ENCODE measurements at regions not wholly inside any gene's neighbourhood (a gene's known extent, or its start where the extent isn't known, plus 50 kb on each side); places are given as distances from the start of the nearest gene placed in this dataset.
A peak's percentile ranks its signal among the peaks of the same experiment; 100 is the strongest.

DNA sequence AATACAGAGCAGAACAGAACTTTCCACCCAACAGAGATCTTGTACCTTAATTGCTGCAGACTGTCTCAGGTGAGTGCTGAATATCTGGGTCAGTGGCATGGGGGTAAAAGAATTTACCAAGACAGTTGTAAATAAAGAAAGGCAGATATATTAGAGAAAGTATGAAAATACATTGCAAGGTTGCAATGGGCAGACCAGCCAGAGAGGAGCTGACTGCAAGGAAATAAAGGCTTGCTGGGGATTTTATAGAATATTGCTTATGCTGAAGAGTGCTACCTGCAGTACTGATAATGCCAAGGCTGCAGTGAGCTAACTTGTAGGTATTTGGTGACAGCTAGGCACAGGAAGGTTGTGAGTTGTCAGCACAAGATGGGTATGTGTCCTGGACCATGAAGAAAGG is 171.0 kb upstream of the TRIM24 start:
- Histone ChIP-seq H3K36me3 (ENCODE audit: insufficient read depth, low read length) (no peaks in the 10 kb centered on the region), H2AFZ (ENCODE audit: low read depth, low read length) (no peak overlapping the region), H3K27ac (ENCODE audit: low read depth, low read length) (no peak overlapping the region), H3K79me2 (ENCODE audit: insufficient read depth, low read length) (no peaks in the 10 kb centered on the region), H3K4me2 (ENCODE audit: low read length) (no peak overlapping the region), H3K4me3 (ENCODE audit: insufficient read depth, low read depth, low read length) (no peak overlapping the region), H3K27me3 (ENCODE audit: insufficient read depth, low read length) (no peaks in the 10 kb centered on the region), H3K9me3 (ENCODE audit: insufficient read depth, low read depth, low read length) (peaks cover 3% of the 10 kb centered on the region), H3K9ac (ENCODE audit: low read length) (no peak overlapping the region), H3K4me1 (ENCODE audit: insufficient read depth, low read length) (no peaks in the 10 kb centered on the region), H4K20me1 (ENCODE audit: insufficient read depth, low read length) (no peaks in the 10 kb centered on the region)
- no peak overlapping the region for H3K27ac Mint-ChIP-seq (ENCODE audit: unreplicated experiment)
- H3K9me3 Mint-ChIP-seq (ENCODE audit: unreplicated experiment): peaks cover 19% of the 10 kb centered on the region
- TF ChIP-seq, protein P1, sequence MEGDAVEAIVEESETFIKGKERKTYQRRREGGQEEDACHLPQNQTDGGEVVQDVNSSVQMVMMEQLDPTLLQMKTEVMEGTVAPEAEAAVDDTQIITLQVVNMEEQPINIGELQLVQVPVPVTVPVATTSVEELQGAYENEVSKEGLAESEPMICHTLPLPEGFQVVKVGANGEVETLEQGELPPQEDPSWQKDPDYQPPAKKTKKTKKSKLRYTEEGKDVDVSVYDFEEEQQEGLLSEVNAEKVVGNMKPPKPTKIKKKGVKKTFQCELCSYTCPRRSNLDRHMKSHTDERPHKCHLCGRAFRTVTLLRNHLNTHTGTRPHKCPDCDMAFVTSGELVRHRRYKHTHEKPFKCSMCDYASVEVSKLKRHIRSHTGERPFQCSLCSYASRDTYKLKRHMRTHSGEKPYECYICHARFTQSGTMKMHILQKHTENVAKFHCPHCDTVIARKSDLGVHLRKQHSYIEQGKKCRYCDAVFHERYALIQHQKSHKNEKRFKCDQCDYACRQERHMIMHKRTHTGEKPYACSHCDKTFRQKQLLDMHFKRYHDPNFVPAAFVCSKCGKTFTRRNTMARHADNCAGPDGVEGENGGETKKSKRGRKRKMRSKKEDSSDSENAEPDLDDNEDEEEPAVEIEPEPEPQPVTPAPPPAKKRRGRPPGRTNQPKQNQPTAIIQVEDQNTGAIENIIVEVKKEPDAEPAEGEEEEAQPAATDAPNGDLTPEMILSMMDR (IDR thresholded peaks at IDR 0.05; ENCODE audit: insufficient read depth, low read depth, low read length): no peak
- TF ChIP-seq EZH2 (IDR thresholded peaks at IDR 0.05; ENCODE audit: insufficient read depth, low read length): no peak
- no peaks in the 10 kb centered on the region for H3K4me1 Mint-ChIP-seq (ENCODE audit: low read depth, unreplicated experiment)
- H3K4me3 Mint-ChIP-seq (ENCODE audit: unreplicated experiment): no peak overlapping the region
- FAIRE-seq (no peak), DNase-seq (ENCODE audit: low read depth) (no peak)
- no peaks in the 10 kb centered on the region for H3K36me3 Mint-ChIP-seq (ENCODE audit: low read depth, unreplicated experiment)
- peaks cover 2% of the 10 kb centered on the region for H3K27me3 Mint-ChIP-seq (ENCODE audit: low read depth, unreplicated experiment)

DNA sequence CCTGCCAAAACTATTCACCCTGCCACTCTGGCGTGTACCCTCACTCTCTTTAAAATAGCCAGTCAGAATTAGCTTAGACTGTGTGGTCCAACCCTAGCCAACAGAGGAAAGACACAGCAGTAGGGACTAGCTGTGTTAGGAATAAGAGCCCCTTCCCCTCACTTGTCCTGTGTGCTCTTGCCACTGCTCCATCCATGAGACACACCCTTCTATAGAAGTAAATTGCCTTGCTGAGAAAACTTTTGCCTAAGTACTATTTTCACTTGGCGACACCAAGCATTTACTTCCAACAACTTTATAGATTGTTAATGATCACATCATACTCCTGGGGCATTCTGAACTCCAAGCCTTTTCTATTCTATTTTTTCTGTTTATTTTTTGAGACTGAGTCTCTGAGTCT is 170.2 kb upstream of the TRIM24 start:
- peaks cover 19% of the 10 kb centered on the region for H3K9me3 Mint-ChIP-seq (ENCODE audit: unreplicated experiment)
- H3K4me1 ChIP-seq (ENCODE audit: insufficient read depth, low read length): no peaks in the 10 kb centered on the region
- H3K4me1 Mint-ChIP-seq (ENCODE audit: low read depth, unreplicated experiment): peaks cover 2% of the 10 kb centered on the region
- no peak overlapping the region for H3K27ac ChIP-seq (ENCODE audit: low read depth, low read length)
- DNase-seq (ENCODE audit: low read depth): no peak
- peaks cover 2% of the 10 kb centered on the region for H3K27me3 Mint-ChIP-seq (ENCODE audit: low read depth, unreplicated experiment)
- no peak for FAIRE-seq
- H3K4me3 ChIP-seq (ENCODE audit: insufficient read depth, low read depth, low read length): no peak overlapping the region
- no peak overlapping the region for H3K27ac Mint-ChIP-seq (ENCODE audit: unreplicated experiment)
- H3K27me3 ChIP-seq (ENCODE audit: insufficient read depth, low read length): no peaks in the 10 kb centered on the region
- H3K36me3 ChIP-seq (ENCODE audit: insufficient read depth, low read length): no peaks in the 10 kb centered on the region
- no peak overlapping the region for H2AFZ ChIP-seq (ENCODE audit: low read depth, low read length)
- H4K20me1 ChIP-seq (ENCODE audit: insufficient read depth, low read length): no peaks in the 10 kb centered on the region
- H3K9ac ChIP-seq (ENCODE audit: low read length): no peak overlapping the region
- no peak overlapping the region for H3K4me3 Mint-ChIP-seq (ENCODE audit: unreplicated experiment)
- no peaks in the 10 kb centered on the region for H3K36me3 Mint-ChIP-seq (ENCODE audit: low read depth, unreplicated experiment)
- TF ChIP-seq, protein P1 (IDR thresholded peaks at IDR 0.05; ENCODE audit: insufficient read depth, low read depth, low read length): no peak
- no peak for TF ChIP-seq EZH2 (IDR thresholded peaks at IDR 0.05; ENCODE audit: insufficient read depth, low read length)
- H3K79me2 ChIP-seq (ENCODE audit: insufficient read depth, low read length): no peaks in the 10 kb centered on the region
- H3K4me2 ChIP-seq (ENCODE audit: low read length): no peak overlapping the region
- H3K9me3 ChIP-seq (ENCODE audit: insufficient read depth, low read depth, low read length): peaks cover 3% of the 10 kb centered on the region

DNA sequence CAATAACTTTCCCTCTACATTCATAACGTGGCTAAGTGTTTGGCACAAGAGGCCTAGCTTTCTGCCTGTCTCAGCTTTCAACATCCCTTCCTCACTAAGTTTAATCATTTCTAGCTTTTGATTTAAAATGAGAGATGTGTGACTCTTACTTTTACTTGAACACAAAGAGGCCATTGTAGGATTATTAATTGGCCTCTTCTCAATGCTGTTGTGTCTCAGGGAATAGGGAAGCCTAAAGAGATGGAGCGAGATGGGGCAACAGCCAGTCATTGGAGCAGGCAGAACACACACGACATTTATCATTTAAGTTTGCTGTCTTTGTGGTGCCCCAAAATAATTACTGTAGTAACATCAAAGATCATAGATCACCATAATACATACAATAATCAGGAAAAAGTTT is 167.1 kb upstream of the TRIM24 start:
- Histone ChIP-seq H3K36me3 (ENCODE audit: insufficient read depth, low read length) (no peaks in the 10 kb centered on the region), H3K79me2 (ENCODE audit: insufficient read depth, low read length) (no peaks in the 10 kb centered on the region), H3K9ac (ENCODE audit: low read length) (no peak overlapping the region), H3K27ac (ENCODE audit: low read depth, low read length) (no peak overlapping the region), H3K4me3 (ENCODE audit: insufficient read depth, low read depth, low read length) (no peak overlapping the region), H3K4me2 (ENCODE audit: low read length) (no peak overlapping the region), H3K4me1 (ENCODE audit: insufficient read depth, low read length) (no peaks in the 10 kb centered on the region), H2AFZ (ENCODE audit: low read depth, low read length) (no peak overlapping the region), H3K27me3 (ENCODE audit: insufficient read depth, low read length) (no peaks in the 10 kb centered on the region), H4K20me1 (ENCODE audit: insufficient read depth, low read length) (no peaks in the 10 kb centered on the region), H3K9me3 (ENCODE audit: insufficient read depth, low read depth, low read length) (peaks cover 3% of the 10 kb centered on the region)
- Mint-ChIP-seq H3K4me1 (ENCODE audit: low read depth, unreplicated experiment) (peaks cover 2% of the 10 kb centered on the region), H3K4me3 (ENCODE audit: unreplicated experiment) (no peak overlapping the region), H3K27me3 (ENCODE audit: low read depth, unreplicated experiment) (peaks cover 2% of the 10 kb centered on the region), H3K36me3 (ENCODE audit: low read depth, unreplicated experiment) (no peaks in the 10 kb centered on the region), H3K27ac (ENCODE audit: unreplicated experiment) (peak overlapping the region; percentile 59), H3K9me3 (ENCODE audit: unreplicated experiment) (peaks cover 19% of the 10 kb centered on the region)
- DNase-seq (ENCODE audit: low read depth): no peak
- no peak for FAIRE-seq
- TF ChIP-seq, protein P1 (IDR thresholded peaks at IDR 0.05; ENCODE audit: insufficient read depth, low read depth, low read length): no peak
- no peak for TF ChIP-seq EZH2 (IDR thresholded peaks at IDR 0.05; ENCODE audit: insufficient read depth, low read length)

Data from astrocyte (in vitro differentiated cells and primary cell).